NCI-H748 (cell line): ENCODE measurements at regions not wholly inside any gene's neighbourhood (a gene's known extent, or its start where the extent isn't known, plus 50 kb on each side); places are given as distances from the start of the nearest gene placed in this dataset.
A peak's percentile ranks its signal among the peaks of the same experiment; 100 is the strongest.

Source experiments
- DNase-seq: peaks from one replicate; lab custom pipeline; 2025; ENCODE audit not compliant: unreplicated experiment; lab: John Stamatoyannopoulos, UW

- no peak for DNase-seq
Measured at GRCh38 chr18:8458546-8459215, 150.6 kb upstream of the RAB12 start.

GRCh38 chr18:8460748-8461147 lies 148.5 kb upstream of the RAB12 start:
- DNase-seq, result no peak

- no peak for DNase-seq
Measured at GRCh38 chr18:8461544-8461943, 147.7 kb upstream of the RAB12 start.

- DNase-seq, result no peak
Measured at GRCh38 chr18:8462651-8463185, 146.5 kb upstream of the RAB12 start.

GRCh38 chr18:8463791-8464190 lies 145.4 kb upstream of the RAB12 start:
- DNase-seq, result no peak

- DNase-seq, result no peak
Measured at GRCh38 chr18:8468191-8468590, 141.0 kb upstream of the RAB12 start.

- DNase-seq, result no peak
Measured at GRCh38 chr18:8468921-8469335, 140.3 kb upstream of the RAB12 start.

- no peak for DNase-seq
Measured at GRCh38 chr18:8469544-8470130, 139.6 kb upstream of the RAB12 start.

- DNase-seq, result no peak
Measured at GRCh38 chr18:8471372-8471771, 137.9 kb upstream of the RAB12 start.

- no peak for DNase-seq
Measured at GRCh38 chr18:8474661-8475060, 134.6 kb upstream of the RAB12 start.

GRCh38 chr18:8477615-8478014 lies 131.6 kb upstream of the RAB12 start:
- no peak for DNase-seq

GRCh38 chr18:8478166-8478967 lies 130.9 kb upstream of the RAB12 start:
- DNase-seq, result peak; percentile 73

GRCh38 chr18:8478968-8479370 lies 130.3 kb upstream of the RAB12 start:
- no peak for DNase-seq

- DNase-seq, result no peak
Measured at GRCh38 chr18:8479789-8480188, 129.4 kb upstream of the RAB12 start.

GRCh38 chr18:8480506-8481328 lies 128.5 kb upstream of the RAB12 start:
- DNase-seq, result peak; percentile 77

GRCh38 chr18:8484951-8485350 lies 124.3 kb upstream of the RAB12 start:
- no peak for DNase-seq

- DNase-seq, result no peak
Measured at GRCh38 chr18:8489761-8490160, 119.5 kb upstream of the RAB12 start.

- no peak for DNase-seq
Measured at GRCh38 chr18:8491516-8491915, 117.7 kb upstream of the RAB12 start.

GRCh38 chr18:8493141-8493540 lies 116.1 kb upstream of the RAB12 start:
- DNase-seq, result no peak

- DNase-seq, result no peak
Measured at GRCh38 chr18:8496186-8496585, 113.1 kb upstream of the RAB12 start.

GRCh38 chr18:8498905-8499304 lies 110.3 kb upstream of the RAB12 start:
- no peak for DNase-seq
